GM23338 (cell line): ENCODE measurements at regions not wholly inside any gene's neighbourhood (a gene's known extent, or its start where the extent isn't known, plus 50 kb on each side); places are given as distances from the start of the nearest gene placed in this dataset.

ENCODE experiments used
- ATAC-seq: fragments of 200-7000 bp; cut with Tn5 transposase; 3 replicates; pipeline ENCODE4 v1.9.1; 2020
- DNase-seq: peaks from one replicate; pipeline ENCODE4 v3.0.0-alpha.2; 2015; ENCODE audit warnings: low spot score
- H2AFZ ChIP-seq: fragments of 200-600 bp; sonication (generic); 2 replicates; pipeline ENCODE4 v1.8.0; 2016; ENCODE audit warnings: antibody characterized with exemption, mild to moderate bottlenecking, moderate library complexity
- H3F3A ChIP-seq: fragments of 200-600 bp; sonication (generic); replicated peaks from 2 replicates; pipeline ENCODE4 v1.8.0; 2017; ENCODE audit warnings: antibody characterized with exemption, mixed run types, low read depth
- H3K27ac ChIP-seq: fragments of 200-600 bp; sonication (generic); 2 replicates; pipeline ENCODE4 v1.6.1; 2016; ENCODE audit warnings: low read depth
- H3K27me3 ChIP-seq: fragments of 200-600 bp; sonication (generic); 2 replicates; pipeline ENCODE4 v1.8.0; 2016; ENCODE audit warnings: mild to moderate bottlenecking, mixed run types, moderate library complexity; ENCODE audit not compliant: insufficient read depth
- H3K36me3 ChIP-seq: fragments of 200-600 bp; sonication (generic); 2 replicates; pipeline ENCODE4 v1.8.0; 2016; ENCODE audit warnings: mild to moderate bottlenecking; ENCODE audit not compliant: insufficient read depth
- H3K4me1 ChIP-seq: fragments of 200-600 bp; sonication (generic); 2 replicates; pipeline ENCODE4 v1.8.0; 2016; ENCODE audit warnings: mild to moderate bottlenecking, moderate library complexity; ENCODE audit not compliant: insufficient read depth
- H3K4me2 ChIP-seq: fragments of 200-600 bp; sonication (generic); 2 replicates; pipeline ENCODE4 v1.7.1; 2017; ENCODE audit warnings: mixed run types
- H3K4me3 ChIP-seq: fragments of 200-600 bp; sonication (generic); 2 replicates; pipeline ENCODE4 v1.6.1; 2016; ENCODE audit warnings: mixed run types
- H3K79me2 ChIP-seq: fragments of 200-600 bp; sonication (generic); replicated peaks from 2 replicates; pipeline ENCODE4 v1.8.0; 2017; ENCODE audit warnings: mild to moderate bottlenecking; ENCODE audit not compliant: insufficient read depth
- H3K9me2 ChIP-seq: fragments of 200-600 bp; sonication (generic); 2 replicates; pipeline ENCODE4 v1.8.0; 2017; ENCODE audit not compliant: insufficient read depth
- H4K20me1 ChIP-seq: fragments of 200-600 bp; sonication (generic); replicated peaks from 2 replicates; pipeline ENCODE4 v1.8.0; 2017; ENCODE audit warnings: mild to moderate bottlenecking; ENCODE audit not compliant: insufficient read depth
- H3K27ac Mint-ChIP-seq: 2 replicates; pipeline ENCODE4 v1.8.0; 2020; ENCODE audit warnings: inconsistent platforms, mild to moderate bottlenecking, moderate library complexity, mixed read lengths
- H3K27me3 Mint-ChIP-seq: 3 replicates; pipeline ENCODE4 v1.8.0; 2022; ENCODE audit warnings: low read depth, mild to moderate bottlenecking, moderate library complexity, mixed read lengths, inconsistent platforms; ENCODE audit not compliant: insufficient read depth, poor library complexity
- H3K36me3 Mint-ChIP-seq: 3 replicates; pipeline ENCODE4 v1.8.0; 2021; ENCODE audit warnings: low read depth, mild to moderate bottlenecking, inconsistent platforms, moderate library complexity, mixed read lengths
- H3K4me1 Mint-ChIP-seq: 3 replicates; pipeline ENCODE4 v1.8.0; 2020; ENCODE audit warnings: mild to moderate bottlenecking, inconsistent platforms, mixed read lengths
- H3K4me3 Mint-ChIP-seq: 3 replicates; pipeline ENCODE4 v1.8.0; 2021; ENCODE audit warnings: moderate library complexity, mild to moderate bottlenecking, inconsistent platforms, mixed read lengths
- H3K9me3 Mint-ChIP-seq: 3 replicates; pipeline ENCODE4 v1.8.0; 2020; ENCODE audit warnings: moderate library complexity, mild to moderate bottlenecking, inconsistent platforms, mixed read lengths
- CREB1 ChIP-seq: fragments of 250-450 bp; sonication (Bioruptor Pico); IDR thresholded peaks from 2 replicates; pipeline ENCODE4 v1.5.0; 2020; ENCODE audit warnings: low read depth, mild to moderate bottlenecking, moderate library complexity
- CTCF ChIP-seq, 2 experiments: fragments of 200-600 bp in 1 of 2; sonication (generic) in 1 of 2; conservative IDR thresholded peaks; 2 replicates each; pipeline versions ENCODE4 v1.5.1 to v1.6.1; 2016 to 2017; ENCODE audit warnings: antibody characterized with exemption in 2 of 2, low read depth in 2 of 2, mild to moderate bottlenecking in 2 of 2, moderate library complexity in 1 of 2
- ETS1 ChIP-seq: IDR thresholded peaks from 2 replicates; pipeline ENCODE4 v1.6.1; 2016; ENCODE audit warnings: antibody characterized with exemption
- EZH2 ChIP-seq: fragments of 200-600 bp; sonication (generic); IDR thresholded peaks from one replicate; pipeline ENCODE4 v1.8.0; 2017; ENCODE audit warnings: antibody characterized with exemption, mild to moderate bottlenecking, low read depth; ENCODE audit not compliant: unreplicated experiment
- JUNB ChIP-seq: IDR thresholded peaks from one replicate; pipeline ENCODE4 v1.6.1; 2016; ENCODE audit warnings: antibody characterized with exemption; ENCODE audit not compliant: unreplicated experiment
- NANOG ChIP-seq: IDR thresholded peaks from 2 replicates; pipeline ENCODE4 v1.6.1; 2016; ENCODE audit warnings: antibody characterized with exemption, borderline replicate concordance
- POLR2AphosphoS5 ChIP-seq: IDR thresholded peaks from 2 replicates; pipeline ENCODE4 v1.6.1; 2016; ENCODE audit warnings: antibody characterized with exemption, low read depth
- REST ChIP-seq: IDR thresholded peaks from one replicate; pipeline ENCODE4 v1.6.1; 2018; ENCODE audit warnings: antibody characterized with exemption; ENCODE audit not compliant: unreplicated experiment
- STAT1 ChIP-seq: IDR thresholded peaks from one replicate; pipeline ENCODE4 v1.6.1; 2016; ENCODE audit warnings: antibody characterized with exemption; ENCODE audit not compliant: unreplicated experiment
- ZNF114 ChIP-seq: fragments of 250-450 bp; sonication (Bioruptor Pico); IDR thresholded peaks from 2 replicates; pipeline ENCODE4 v1.5.0; 2020; ENCODE audit warnings: mild to moderate bottlenecking, moderate library complexity
- ZNF331 ChIP-seq: fragments of 250-450 bp; sonication (Bioruptor Pico); IDR thresholded peaks from 2 replicates; pipeline ENCODE4 v1.5.0; 2020; ENCODE audit warnings: low read depth, mild to moderate bottlenecking, moderate library complexity
- ZNF462 ChIP-seq: fragments of 250-450 bp; sonication (Bioruptor Pico); IDR thresholded peaks from 2 replicates; pipeline ENCODE4 v1.5.0; 2020; ENCODE audit warnings: mild to moderate bottlenecking, moderate library complexity

- Mint-ChIP-seq H3K4me3 (no peak overlapping the region), H3K9me3 (no peaks in the 10 kb centered on the region), H3K36me3 (no peaks in the 10 kb centered on the region), H3K27ac (no peak overlapping the region), H3K4me1 (peaks cover 11% of the 10 kb centered on the region), H3K27me3 (peaks cover 74% of the 10 kb centered on the region)
- Histone ChIP-seq H4K20me1 (no peaks in the 10 kb centered on the region; the same call in 1 of the 2 replicates), H3K4me2 (no peak overlapping the region), H3K27ac (no peak overlapping the region), H3F3A (no peaks in the 10 kb centered on the region), H3K79me2 (no peaks in the 10 kb centered on the region), H2AFZ (no peak overlapping the region), H3K4me1 (no peaks in the 10 kb centered on the region; the same call in 1 of the 2 replicates), H3K36me3 (no peaks in the 10 kb centered on the region), H3K9me2 (no peaks in the 10 kb centered on the region), H3K27me3 (peaks cover 96% of the 10 kb centered on the region), H3K4me3 (no peak overlapping the region)
- DNase-seq: no peak
- peak; percentile 46 for ATAC-seq
- no peak for TF ChIP-seq NANOG
- no peak for TF ChIP-seq ZNF462 (CRISPR knock-in tag)
- no peak for TF ChIP-seq JUNB
- TF ChIP-seq ETS1: no peak
- TF ChIP-seq CREB1 (CRISPR knock-in tag): no peak
- no peak for TF ChIP-seq ZNF331 (CRISPR knock-in tag)
- no peak for TF ChIP-seq REST
- TF ChIP-seq EZH2: no peak
- no peak for TF ChIP-seq ZNF114
- TF ChIP-seq STAT1: no peak
- no peak for TF ChIP-seq CTCF (conservative IDR thresholded peaks at IDR 0.05; ENCODE audit: low read depth in 2 of 2)
- TF ChIP-seq POLR2AphosphoS5: no peak
These were observed 120.7 kb upstream of the VPREB1 start for GRCh38 chr22:22123960-22124278.
